Mesothelial cell of epicardium (in vitro differentiated cells): ENCODE measurements at regions not wholly inside any gene's neighbourhood (a gene's known extent, or its start where the extent isn't known, plus 50 kb on each side); places are given as distances from the start of the nearest gene placed in this dataset.

ENCODE experiments used
- DNase-seq, 2 experiments: peaks; one replicate each; pipeline ENCODE4 v3.0.0; 2021; ENCODE audit warnings: low spot score in 2 of 2; ENCODE audit not compliant: unreplicated experiment in 2 of 2
- H3K27ac Mint-ChIP-seq: 2 replicates; pipeline ENCODE4 v1.8.0; 2021; ENCODE audit warnings: mixed read lengths
- H3K27me3 Mint-ChIP-seq: 2 replicates; pipeline ENCODE4 v1.8.0; 2021; ENCODE audit warnings: low read depth, mixed read lengths
- H3K36me3 Mint-ChIP-seq: 2 replicates; pipeline ENCODE4 v1.8.0; 2021; ENCODE audit warnings: mixed read lengths
- H3K4me1 Mint-ChIP-seq: 2 replicates; pipeline ENCODE4 v1.8.0; 2021; ENCODE audit warnings: mixed read lengths
- H3K4me3 Mint-ChIP-seq: 2 replicates; pipeline ENCODE4 v1.8.0; 2021; ENCODE audit warnings: mild to moderate bottlenecking, moderate library complexity, mixed read lengths
- H3K9me3 Mint-ChIP-seq: 2 replicates; pipeline ENCODE4 v1.8.0; 2021; ENCODE audit warnings: mixed read lengths
- TF ChIP-seq, protein P1 (sequence below): fragments of 200-600 bp; sonication (generic); IDR thresholded peaks from one replicate; pipeline ENCODE4 v1.5.0; 2021; ENCODE audit warnings: antibody characterized with exemption; ENCODE audit not compliant: unreplicated experiment

DNA sequence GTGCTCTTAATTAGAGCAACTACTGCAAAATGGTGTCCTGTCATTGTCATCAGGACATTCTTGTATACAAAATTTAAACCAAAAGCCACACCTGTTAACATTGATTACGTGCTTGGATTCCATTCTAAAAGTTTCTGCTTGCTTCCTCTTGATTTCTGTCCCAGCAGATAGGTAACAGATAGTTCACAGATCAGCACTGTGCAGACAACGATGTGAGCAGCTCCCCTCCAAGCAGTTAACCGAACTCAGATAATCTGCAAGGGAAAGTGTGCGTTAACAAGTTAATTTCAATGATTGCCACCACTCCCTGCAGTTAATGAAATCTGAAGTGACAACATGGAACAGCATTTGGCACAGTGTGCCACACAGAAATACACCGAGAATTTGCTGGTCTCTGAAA, 54.4 kb upstream of the RELL1 start:
- peaks cover 3% of the 10 kb centered on the region for H3K9me3 Mint-ChIP-seq
- no peak overlapping the region for H3K4me3 Mint-ChIP-seq
- TF ChIP-seq, protein P1, sequence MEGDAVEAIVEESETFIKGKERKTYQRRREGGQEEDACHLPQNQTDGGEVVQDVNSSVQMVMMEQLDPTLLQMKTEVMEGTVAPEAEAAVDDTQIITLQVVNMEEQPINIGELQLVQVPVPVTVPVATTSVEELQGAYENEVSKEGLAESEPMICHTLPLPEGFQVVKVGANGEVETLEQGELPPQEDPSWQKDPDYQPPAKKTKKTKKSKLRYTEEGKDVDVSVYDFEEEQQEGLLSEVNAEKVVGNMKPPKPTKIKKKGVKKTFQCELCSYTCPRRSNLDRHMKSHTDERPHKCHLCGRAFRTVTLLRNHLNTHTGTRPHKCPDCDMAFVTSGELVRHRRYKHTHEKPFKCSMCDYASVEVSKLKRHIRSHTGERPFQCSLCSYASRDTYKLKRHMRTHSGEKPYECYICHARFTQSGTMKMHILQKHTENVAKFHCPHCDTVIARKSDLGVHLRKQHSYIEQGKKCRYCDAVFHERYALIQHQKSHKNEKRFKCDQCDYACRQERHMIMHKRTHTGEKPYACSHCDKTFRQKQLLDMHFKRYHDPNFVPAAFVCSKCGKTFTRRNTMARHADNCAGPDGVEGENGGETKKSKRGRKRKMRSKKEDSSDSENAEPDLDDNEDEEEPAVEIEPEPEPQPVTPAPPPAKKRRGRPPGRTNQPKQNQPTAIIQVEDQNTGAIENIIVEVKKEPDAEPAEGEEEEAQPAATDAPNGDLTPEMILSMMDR = no peak
- H3K27ac Mint-ChIP-seq = no peak overlapping the region
- no peaks in the 10 kb centered on the region for H3K36me3 Mint-ChIP-seq
- H3K27me3 Mint-ChIP-seq = peaks cover 8% of the 10 kb centered on the region
- H3K4me1 Mint-ChIP-seq = peaks cover 8% of the 10 kb centered on the region
- no peak for DNase-seq

DNA sequence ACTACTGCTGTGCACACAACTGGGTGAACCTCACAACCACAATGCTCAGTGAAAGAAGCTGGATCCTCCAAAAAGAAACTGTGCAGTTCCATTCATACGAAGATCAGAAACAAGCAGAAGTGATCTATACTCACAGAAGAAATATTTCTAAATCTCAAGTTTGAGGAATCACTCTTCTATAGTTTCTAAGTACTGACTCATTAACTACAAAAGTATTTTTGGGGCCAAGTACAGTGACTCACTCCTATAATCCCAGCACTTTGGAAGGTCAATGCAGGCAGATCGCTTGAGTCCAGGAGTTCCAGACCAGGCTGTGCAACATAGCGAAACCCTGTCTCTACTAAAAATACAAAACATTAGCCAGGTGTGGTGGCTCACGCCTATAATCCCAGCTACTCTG, 51.3 kb upstream of the RELL1 start:
- Mint-ChIP-seq H3K9me3 (peaks cover 3% of the 10 kb centered on the region), H3K27me3 (peaks cover 6% of the 10 kb centered on the region), H3K27ac (no peak overlapping the region), H3K36me3 (no peaks in the 10 kb centered on the region), H3K4me3 (no peak overlapping the region), H3K4me1 (peaks cover 14% of the 10 kb centered on the region)
- DNase-seq = no peak
- TF ChIP-seq, protein P1 = no peak
